ENCODE measurements at regions not wholly inside any gene's neighbourhood (a gene's known extent, or its start where the extent isn't known, plus 50 kb on each side); places are given as distances from the start of the nearest gene placed in this dataset.
"Not testable (repeated sequence)": the region's sequence is repeated elsewhere in the genome, so short reads cannot be mapped to it uniquely, and the experiment has no call there.

DNA sequence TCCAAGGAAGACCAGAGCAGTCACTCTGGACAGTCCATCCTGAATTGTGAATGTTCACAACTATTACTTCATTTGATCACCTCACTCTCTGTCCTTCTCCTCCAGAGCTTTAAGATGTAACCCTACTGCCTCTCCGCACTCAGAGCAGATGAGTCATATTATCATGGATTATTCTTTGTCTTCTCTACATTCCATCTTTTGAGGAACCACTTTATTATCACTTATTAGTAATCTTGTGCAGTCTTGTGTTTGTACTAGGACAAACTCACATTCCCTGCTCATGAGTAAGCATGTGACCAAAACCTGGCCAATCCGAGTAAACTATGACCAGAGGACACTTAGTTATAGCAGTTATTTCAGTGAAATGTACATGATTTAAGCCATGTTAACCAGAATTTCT is 401.5 kb upstream of the ADGRB3 start:
- no peak for DNase-seq

DNA sequence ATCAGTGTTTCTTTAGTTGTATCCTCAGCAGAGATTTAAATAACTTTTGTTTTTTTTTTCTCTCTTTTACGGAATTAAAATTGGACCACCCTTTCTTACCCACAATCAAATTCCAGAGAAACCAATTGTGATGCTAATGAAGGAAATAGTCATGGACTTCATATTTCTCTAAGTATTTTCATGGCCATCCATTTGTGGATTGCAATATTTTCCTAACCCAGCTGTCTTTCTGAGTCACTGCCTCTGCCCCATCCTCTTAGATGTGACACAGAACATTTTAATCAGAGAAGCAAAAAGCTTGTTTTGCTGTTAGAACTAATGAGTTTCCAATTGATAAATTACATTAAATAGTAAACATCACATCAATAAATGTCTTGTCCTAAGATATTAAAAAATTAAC is 405.5 kb upstream of the ADGRB3 start:
- no peak for DNase-seq

DNA sequence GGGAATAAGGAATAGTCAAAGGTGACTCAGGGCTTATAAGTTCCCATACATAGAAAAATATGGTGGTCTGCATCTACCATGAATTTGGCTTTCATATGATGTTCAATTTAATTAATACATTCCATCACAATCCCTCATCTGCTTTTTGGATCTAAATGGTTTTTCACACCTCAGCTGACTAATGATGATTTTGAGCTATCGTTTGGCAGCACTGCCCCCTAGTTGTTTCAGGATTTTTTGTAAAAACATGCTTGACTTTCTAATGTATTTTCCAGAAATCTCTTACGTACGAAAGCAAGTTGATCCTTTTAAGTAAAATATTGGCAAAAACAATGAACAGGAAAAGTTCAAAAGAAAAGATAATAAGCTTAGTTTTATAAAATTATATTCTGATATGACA is 408.6 kb upstream of the ADGRB3 start:
- no peak for DNase-seq

DNA sequence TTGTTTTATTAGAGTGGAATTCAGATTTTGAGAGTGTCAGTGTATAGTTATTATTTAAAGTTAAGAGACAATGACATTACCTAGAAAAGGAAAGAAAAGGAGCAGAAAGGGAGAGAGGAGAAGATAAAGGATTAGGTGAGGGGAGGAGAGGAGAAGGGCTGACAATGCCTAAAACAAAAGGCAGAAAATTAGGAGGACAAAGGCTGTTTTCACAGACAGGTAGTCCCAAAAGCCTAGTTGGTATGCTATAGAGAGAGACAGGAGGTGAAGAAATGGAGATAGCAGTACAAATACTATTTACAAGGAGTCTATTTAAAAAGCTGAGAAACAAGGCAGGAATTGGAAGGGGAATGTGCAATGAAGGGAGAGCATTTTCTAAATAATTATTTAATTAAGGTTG is 409.4 kb upstream of the ADGRB3 start:
- no peak for DNase-seq

DNA sequence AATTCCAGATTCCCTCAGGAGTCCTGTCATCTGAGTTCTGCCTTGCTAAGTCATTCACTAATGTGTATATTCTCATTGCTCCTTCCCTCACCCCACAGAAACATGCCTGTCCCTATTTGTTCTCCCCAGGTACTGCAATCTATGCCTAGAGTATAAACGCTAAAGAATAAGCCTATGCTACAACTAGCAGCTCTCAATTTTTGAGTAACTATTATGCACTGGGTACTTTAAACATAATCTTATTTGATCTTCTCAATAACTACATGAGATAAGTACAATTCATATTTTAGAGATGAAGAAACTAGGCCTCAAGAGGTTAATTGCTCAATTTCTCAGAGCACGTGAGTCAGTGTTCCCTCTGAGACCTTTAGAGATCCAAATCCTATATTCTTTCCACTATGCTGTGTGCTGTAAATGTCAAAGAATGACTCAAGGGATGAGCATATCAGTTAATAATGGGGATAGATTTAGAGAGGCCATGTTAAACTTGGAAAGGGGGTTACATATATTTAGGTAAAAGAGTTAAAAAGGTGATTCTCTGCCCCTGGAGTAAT is 423.8 kb upstream of the ADGRB3 start:
- DNase-seq: no peak

DNA sequence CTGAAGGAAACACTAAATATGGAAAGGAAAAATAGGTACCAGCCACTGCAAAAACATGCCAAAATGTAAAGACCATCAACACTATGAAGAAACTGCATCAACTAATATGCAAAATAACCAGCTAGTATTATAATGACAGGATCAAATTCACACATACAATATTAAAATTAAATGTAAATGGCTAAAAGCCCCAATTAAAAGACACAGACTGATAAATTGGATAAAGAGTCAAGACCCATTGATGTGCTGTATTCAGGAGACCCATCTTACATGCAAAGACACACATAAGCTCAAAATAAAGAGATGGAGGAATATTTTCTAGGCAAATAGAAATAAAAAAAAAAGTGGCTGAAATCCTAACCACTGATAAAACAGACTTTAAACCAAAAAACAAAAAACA is 427.5 kb upstream of the ADGRB3 start:
- not testable (repeated sequence) for DNase-seq

DNA sequence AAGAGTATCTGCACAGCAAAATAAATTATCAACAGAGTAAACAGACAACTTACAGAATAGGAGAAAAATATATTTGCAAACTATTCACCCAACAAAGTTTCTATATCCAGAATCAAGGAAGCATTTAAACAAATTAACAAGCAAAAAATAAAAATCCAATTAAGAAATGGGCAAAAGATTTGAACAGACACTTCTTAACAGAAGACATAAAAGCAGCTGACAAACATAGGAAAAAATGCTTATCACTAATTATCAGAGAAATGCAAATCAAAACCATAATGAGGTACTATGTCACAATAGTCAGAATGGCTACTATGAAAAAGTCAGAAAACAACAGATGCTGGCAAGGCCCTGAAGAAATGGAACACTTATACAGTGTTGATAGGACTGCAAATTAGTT is 434.2 kb upstream of the ADGRB3 start:
- DNase-seq: no peak

DNA sequence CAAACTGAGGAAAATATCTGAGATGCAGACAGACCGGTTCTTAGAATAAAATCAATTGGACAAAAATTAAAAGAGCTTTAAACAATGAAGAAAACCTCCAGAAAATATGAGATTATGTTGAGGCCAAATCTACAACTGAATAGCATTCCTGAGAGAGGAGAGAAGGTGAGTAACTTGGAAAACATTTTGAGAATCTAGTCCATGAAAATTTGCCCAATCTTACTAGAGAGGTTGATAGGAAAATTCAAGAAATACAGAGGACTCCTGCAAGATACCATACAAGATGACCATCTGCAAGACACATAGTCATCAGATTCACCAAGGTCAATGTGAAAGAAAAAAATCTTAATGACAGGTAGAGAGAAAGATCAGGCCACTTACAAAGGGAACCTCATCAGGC is 437.7 kb upstream of the ADGRB3 start:
- DNase-seq: no peak

DNA sequence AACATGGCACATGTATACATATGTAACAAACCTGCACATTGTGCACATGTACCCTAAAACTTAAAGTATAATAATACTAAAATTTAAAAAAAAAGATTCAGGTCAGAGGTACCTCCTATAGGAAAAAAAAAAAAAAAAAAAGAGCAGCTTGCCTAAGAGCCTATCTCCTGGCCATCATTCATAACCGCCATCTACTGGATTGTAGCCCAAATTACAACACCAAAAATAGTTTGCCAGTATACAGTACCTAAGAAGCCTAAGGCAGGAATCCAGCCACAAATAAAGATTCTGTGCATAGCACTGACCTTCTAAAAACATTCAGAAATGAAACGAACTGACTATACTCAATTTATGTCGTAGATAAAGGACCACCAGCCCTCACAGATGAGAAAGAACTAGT is 438.4 kb upstream of the ADGRB3 start:
- DNase-seq: no peak

DNA sequence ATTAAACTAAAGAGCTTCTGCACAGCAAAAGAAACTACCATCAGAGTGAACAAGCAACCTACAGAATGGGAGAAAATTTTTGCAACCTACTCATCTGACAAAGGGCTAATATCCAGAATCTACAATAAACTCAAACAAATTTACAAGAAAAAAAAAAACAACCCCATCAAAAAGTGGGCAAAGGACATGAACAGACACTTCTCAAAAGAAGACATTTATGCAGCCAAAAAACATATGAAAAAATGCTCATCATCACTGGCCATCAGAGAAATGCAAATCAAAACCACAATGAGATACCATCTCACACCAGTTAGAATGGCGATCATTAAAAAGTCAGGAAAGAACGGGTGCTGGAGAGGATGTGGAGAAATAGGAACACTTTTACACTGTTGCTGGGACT is 439.3 kb upstream of the ADGRB3 start:
- not testable (repeated sequence) for DNase-seq

DNA sequence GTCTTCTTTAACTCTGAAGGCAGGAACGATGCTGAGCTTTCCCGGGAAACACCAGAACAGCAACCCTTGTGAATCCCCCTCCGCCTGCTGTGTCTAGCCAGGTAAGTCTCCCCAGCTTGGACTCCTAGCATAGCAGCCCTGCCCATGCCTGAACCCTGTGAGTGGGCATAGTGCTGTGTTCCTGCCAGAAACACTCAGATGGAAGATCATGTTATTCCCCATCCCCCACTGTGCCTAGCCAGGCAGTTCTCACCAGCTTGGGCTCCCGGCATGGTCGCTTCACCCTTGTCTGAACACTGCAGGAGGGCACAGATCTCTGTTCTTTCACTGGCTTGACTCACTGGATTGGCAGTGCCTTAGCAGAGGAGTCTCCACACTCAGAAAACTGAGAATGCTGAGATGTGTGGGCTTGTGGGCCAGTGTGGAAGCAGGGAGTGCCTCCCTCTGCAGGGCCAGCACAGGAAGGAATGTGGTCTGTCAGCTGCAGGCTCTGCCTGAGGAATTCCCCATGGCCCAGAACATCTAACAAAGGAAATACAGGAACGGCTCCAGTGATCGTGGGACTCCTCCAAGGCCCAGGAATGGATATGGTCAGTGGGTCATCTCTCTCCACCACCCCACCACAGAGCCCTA is 440.1 kb upstream of the ADGRB3 start:
- no peak for DNase-seq

DNA sequence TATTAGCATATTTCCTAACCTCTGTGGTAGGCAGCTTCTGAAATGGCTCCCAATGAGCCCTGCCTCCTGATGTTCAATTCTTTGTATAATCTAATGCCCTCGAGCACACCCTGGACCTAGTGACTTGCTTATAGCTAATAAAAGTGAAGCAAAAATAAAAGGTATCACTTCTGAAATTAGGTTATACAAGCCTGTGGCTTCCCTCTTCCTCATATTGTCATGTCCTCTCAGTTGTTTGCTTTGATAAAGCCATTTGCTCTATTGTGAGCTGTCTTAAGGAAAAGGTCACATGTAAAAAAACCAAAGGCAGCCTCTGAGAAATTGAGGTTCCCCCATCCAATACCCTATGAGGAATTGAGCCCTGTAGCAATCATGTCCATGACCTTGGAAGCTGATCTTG is 442.1 kb upstream of the ADGRB3 start:
- DNase-seq: no peak

DNA sequence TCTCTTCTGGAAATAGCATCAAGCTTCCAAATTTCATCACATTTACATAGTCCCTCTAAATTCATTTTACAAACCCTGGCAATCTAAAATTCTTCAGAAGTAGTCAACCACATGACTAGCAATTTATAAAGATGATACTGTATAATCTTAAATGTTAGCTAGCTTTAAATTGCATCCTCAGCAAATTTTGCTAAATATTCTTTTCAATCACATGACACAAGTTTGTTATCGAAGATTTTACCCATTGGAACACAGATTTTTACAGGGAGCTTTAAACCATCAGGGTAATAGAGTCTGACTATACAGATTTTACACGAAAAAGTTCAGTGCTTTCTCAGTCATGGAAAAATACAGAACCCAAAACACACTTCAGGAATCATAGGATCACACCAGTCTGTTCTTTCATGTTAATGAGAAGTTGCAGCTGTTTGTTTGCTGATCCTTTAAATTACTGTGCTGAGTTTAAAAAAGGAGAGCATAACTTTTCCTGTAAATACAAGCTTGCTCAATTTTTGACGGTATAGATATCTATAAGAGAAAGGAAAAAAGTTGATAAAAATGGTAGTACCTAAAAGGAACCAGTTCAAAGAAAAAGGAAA is 445.8 kb upstream of the ADGRB3 start:
- no peak for DNase-seq

DNA sequence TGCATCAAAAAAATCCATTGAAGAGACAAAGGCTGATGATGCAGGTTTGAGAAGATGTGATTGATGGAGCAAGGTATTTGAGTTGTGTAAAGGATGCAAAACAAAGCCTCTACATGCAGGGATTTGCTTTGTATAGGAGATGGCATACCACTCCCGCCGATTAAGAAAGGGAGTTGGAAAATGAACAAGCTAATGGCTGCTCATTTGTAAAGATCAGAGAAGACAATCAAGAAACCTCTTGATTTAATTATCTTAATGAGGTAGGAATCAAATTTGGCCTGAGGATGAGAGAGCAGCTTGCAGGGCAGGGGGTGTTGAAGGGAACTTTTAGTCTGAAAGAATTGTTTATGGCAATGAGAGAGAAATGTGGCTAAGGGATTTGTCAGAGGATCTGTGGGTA is 448.2 kb upstream of the ADGRB3 start:
- DNase-seq: no peak

DNA sequence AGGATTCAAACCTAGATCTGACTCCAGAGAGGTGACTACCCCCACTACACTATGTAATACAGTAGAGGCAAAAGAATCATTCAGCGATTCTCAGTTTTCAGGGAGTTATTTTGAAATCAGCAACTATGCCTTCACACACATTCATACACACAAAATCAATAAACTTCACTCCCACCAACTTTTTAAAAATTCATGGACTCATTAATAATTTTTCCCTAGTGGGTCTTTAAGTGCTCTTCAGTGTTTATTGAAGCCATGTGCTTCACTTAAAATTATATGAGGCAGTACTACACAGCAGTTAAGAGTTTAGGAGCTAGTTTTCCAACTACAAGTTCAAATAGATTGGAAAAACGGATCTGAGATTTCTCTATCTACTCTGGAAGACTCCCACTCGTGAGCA is 452.7 kb upstream of the ADGRB3 start:
- DNase-seq: no peak

DNA sequence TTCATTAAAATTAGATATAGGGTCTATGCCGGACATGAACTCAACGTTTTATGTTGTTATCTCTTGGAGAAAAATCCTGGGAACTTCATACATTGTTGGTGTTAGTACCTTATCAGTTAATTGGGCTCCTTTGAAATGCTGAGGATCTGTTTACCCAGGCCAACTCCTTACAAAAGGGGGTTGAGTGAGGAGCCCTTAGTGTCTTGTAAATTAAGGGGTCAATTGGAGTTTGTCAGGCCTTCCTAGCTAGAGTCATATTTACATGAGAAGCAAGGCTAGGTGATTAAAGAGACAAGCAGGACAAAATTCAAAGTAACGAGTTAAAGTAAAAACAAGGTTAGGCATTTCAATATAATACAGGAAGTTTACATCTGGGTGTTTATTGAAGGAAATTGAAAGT is 454.1 kb upstream of the ADGRB3 start:
- not testable (repeated sequence) for DNase-seq

DNA sequence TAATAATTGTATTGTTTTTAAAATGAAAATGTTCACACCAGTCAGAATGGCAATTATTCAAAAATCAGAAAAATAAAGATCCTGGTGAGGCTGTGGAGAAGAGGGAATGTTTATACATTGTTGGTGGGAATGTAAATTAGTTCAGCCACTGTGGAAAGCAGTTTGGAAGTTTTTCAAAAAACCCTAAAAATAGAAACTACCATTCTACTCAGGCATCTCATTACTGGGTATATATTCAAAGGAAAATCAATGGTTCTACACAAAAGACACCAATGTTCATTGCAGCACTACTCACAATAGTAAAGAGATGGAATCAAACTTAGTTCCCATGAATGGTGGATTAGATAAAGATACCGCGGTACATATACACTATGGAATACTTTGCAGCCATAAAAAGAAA is 461.5 kb upstream of the ADGRB3 start:
- DNase-seq: no peak

DNA sequence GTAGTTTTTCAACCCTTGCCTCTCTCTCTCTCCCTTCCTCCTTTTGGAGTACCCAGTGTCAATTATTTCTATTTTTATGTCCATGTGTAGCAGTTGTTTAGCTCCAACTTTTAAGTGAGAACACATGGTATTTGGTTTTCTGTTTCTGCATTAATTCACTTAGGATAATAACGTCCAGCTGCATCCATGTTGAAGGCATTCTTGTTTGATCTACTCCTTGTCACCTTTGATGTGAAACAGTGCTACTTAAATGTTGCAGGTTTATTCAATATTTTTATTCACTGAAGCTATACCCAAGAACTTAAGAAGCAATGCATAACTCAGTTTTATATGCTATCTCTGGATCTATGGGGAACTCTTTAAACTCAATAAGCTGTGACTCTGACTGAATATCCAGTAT is 465.2 kb upstream of the ADGRB3 start:
- DNase-seq: no peak

DNA sequence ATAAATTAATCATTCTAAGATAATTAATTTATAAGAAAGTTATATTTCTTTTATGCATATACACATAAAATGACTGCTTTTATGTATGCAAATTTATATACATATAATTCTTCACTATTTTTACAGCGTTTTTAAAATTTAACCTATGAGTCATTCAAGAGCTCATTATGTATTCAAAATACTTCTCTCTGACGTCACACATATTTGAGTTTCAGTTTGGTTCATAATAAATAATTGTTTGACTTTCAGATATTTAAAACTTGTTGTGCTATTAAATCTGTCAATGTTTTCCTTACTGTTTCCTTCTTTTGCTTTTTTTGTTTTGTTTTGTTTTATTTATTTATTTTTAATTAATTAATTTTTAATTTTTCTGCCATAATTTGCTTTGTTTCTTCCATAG is 467.5 kb upstream of the ADGRB3 start:
- DNase-seq: no peak

DNA sequence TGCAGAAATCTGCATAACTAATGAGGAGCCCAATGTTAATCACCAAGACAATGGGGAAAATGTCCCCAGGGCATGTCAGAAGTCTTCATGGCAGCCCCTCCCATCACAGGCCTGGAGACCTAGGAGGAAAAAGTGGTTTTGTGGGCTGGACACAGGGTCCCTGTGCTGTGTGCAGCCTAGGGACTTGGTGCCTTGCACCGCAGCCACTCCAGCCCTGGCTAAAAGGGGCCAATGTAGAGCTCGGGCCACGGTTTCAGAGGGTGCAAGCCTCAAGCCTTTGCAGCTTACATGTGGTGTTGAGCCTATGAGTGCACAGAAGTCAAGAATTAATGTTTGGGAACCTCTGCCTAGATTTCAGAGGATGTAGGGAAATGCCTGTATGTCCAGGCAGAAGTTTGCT is 474.3 kb upstream of the ADGRB3 start:
- DNase-seq: not testable (repeated sequence)

DNA sequence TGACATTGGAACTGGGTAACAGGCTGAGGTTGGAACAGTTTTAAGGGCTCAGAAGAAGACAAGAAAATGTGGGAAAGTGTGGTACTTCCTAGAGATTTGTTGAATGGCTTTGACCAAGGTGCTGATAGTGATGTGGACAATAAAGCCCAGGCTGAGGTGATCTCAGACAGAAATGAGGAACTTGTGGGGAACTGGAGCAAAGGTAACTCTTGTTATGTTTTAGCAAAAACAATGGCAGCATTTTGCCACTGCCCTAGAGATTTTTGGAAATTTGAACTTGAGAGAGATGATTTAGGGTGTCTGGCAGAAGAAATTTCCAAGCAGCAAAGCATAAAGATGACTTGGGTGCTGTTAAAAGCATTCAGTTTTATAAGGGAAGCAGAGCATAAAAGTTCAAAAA is 474.7 kb upstream of the ADGRB3 start:
- DNase-seq: no peak

DNA sequence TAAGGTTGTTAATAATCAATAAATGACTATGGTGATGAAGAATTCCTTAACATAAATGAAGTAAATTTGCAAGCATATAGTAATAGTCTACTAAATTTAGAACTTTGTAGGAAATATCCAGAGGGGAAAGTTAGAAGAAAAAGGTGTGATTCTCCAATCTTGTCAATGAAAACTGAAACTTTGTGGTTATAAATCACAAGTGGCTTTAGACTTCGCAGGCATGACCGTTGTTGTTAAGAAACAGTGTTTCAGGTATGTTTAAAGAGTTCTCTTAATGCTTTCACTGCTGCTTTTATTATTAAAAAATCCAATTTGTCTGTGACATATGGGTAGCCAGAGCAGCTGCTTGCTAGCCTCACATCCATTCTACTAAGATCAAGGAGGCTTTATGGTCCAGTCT is 475.6 kb upstream of the ADGRB3 start:
- DNase-seq: no peak

DNA sequence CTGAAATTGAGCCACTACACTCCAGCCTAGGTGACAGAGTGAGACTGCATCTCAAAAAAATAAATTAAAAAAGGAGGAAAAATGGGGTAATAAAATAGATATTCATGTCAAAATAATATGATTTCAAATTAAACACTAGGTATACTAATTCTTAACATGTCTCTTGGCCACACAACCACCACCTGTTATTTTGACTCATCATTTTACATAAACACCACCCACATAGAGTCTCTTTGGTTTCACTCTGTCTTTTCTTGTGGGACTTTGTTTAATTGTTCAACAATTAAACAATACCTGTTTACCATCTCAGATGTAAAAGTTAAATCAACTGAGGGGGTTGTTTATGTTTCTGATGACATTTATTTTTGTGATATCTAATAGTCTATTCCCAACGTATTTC is 476.8 kb upstream of the ADGRB3 start:
- DNase-seq: no peak

DNA sequence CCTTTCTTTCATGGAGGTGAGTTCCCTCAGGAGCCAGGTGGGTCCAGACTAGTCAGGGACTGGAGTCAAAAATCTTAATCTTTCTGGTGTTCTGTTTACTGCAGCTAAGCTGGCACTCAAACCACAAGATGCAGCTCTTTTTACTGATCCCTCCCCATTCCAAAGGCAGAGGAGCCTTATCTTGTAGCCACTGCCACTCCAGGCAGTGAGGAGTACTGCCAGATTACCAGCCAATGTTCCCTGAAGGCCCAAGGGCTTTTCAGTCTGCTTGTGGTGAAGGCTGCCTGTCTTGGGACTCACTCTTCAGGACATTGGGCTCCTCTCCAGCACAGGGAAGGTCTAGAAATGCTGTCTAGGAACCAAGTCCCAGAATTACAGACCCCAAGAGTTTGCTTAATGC is 490.4 kb upstream of the ADGRB3 start:
- no peak for DNase-seq

DNA sequence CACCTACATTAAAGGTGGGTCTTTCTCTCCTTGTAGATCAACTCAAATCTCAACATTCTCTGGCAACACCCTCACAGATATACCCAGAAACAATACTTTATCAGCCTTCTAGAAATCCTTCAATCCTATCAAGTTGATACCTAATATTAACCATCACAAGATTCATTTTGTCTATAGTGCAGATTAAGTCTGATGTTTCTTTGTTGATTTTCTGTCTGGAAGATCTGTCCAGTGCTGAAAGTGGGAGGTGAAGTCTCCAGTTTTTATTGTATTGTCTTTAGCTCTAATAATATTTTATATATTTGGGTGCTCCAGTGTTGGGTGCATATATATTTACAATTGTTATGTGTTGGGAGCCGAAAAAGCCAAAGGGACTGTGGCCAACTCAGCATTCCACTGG is 493.9 kb upstream of the ADGRB3 start:
- no peak for DNase-seq
